Suprapubic skin (tissue), 4 donors: ENCODE measurements at regions not wholly inside any gene's neighbourhood (a gene's known extent, or its start where the extent isn't known, plus 50 kb on each side); places are given as distances from the start of the nearest gene placed in this dataset.

ENCODE experiments used
- CTCF ChIP-seq, 2 donors: fragments of 200-600 bp in 1 of 2; fragments of 450-650 bp in 1 of 2; sonication (generic) in 1 of 2; IDR thresholded peaks; one replicate each; pipeline ENCODE4 v1.5.1; 2016 to 2019; ENCODE audit warnings: antibody characterized with exemption in 2 of 2, mild to moderate bottlenecking in 1 of 2, moderate library complexity in 1 of 2
- POLR2A ChIP-seq, 2 donors: fragments of 450-650 bp; IDR thresholded peaks; one replicate each; pipeline ENCODE4 v1.6.1; 2017; ENCODE audit warnings: antibody characterized with exemption in 2 of 2, mild to moderate bottlenecking in 2 of 2, moderate library complexity in 2 of 2
- POLR2AphosphoS5 ChIP-seq, 3 donors: sonication (generic); formaldehyde crosslinking; IDR thresholded peaks; one replicate each; pipeline ENCODE4 v1.6.1; 2017; ENCODE audit warnings: antibody characterized with exemption in 3 of 3

- TF ChIP-seq POLR2A (IDR thresholded peaks at IDR 0.05), result no peak
- no peak for TF ChIP-seq CTCF (IDR thresholded peaks at IDR 0.05)
- TF ChIP-seq POLR2AphosphoS5 (IDR thresholded peaks at IDR 0.05), result no peak
These were observed 1328.9 kb downstream of the ROBO2 start for GRCh38 chr3:78368636-78369345.
